Endometrium (tissue), 2 donors: ENCODE measurements at regions not wholly inside any gene's neighbourhood (a gene's known extent, or its start where the extent isn't known, plus 50 kb on each side); places are given as distances from the start of the nearest gene placed in this dataset.

Experiments
- FAIRE-seq: peaks from 2 replicates; lab custom pipeline; 2012; peaks lifted over from hg19 to GRCh38; lab: Jason Lieb, UNC
- donor health status: control.
- donor health status: control.

DNA sequence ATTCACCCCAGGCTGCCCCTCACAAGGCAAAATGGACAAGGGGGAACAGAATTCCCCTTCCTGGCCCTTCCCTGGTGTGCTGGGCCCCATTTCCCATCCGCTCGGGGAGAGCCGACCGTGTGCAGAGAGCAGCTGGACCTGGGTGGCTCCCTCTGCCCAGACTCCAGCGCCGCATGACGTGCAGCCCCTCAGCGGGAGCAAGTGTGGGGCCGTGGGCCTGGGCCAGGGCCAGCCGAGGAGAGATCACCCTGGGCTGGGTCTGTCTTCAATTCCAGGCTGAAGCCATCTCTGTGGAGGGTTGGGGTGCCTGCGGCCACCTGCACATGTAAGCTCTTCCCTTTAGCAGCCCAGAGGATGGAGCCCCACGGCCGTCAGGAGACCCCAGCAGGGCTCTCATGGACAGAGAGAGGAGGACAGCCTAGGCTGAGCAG is 241.8 kb downstream of the TTLL2 start:
- FAIRE-seq, result no peak

DNA sequence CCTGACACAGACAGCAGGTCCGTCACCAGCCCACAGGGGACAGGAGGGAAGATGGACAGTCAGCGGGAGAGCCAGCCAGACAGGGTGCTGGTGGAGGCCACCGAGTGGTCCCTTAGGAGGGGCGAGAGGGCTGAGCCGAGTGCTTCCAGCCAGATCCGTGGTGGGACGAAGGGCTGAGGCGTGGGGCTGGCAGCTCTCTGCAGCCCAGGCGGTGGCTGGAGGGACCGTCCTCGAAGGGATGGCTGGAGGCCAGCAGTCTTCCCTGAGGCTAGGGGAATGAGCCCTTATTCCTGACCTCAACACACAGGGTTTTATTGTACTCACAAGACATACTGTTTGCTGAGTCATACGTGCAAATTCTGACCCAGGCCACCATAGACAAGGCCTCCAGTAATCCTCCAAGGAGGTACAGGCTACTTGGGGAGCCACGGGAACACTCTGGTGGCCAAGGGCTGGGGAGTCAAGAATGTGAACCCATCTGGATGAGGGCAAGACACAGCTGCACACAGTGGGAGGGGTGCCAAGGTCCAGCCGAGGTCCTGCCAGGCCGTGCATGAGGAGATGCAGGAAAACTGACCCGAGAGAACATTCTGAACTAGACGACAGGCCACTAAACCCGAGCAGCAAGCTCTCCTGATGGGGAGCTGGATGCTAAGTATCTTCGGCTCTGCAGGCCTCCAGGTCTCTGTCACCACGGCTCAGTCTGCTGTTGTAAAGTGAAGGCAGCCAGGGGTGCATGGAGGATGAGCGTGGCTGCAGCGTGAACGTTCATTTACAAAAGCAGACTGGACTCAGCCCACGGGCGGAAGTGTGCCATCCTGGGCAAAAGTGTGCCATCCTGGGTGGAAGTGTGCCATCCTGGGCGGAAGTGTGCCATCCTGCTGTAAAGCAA is 242.5 kb downstream of the TTLL2 start:
- FAIRE-seq, result no peak

DNA sequence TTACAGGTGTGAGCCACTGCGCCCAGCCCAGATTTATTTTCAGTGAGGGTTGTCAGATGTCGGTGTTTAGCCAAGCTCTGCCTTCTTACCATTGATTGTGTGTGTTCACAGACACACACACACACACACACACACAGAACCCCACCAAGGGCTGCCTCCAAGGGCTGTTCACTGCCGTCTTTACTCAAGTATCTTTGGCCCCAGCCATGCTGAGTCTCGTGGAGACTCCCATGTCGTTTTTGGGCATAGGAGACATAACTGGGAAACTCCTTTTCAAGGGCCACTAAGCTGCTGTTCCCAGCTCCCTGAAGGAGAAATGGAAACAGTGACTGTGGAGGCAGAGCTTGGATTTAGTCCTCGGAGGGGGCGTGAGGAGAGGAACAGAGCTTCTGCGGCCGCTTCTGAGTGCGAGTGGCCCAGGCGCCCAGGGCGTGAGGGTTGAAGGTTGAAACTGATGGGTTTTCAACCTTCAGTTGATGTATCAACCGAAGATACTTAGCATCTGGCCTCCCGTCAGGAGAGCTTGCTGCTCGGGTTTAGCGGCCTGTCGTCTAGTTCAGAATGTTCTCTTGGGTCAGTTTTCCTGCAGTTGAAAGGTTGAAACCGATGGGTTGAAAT is 243.6 kb downstream of the TTLL2 start:
- no peak for FAIRE-seq

DNA sequence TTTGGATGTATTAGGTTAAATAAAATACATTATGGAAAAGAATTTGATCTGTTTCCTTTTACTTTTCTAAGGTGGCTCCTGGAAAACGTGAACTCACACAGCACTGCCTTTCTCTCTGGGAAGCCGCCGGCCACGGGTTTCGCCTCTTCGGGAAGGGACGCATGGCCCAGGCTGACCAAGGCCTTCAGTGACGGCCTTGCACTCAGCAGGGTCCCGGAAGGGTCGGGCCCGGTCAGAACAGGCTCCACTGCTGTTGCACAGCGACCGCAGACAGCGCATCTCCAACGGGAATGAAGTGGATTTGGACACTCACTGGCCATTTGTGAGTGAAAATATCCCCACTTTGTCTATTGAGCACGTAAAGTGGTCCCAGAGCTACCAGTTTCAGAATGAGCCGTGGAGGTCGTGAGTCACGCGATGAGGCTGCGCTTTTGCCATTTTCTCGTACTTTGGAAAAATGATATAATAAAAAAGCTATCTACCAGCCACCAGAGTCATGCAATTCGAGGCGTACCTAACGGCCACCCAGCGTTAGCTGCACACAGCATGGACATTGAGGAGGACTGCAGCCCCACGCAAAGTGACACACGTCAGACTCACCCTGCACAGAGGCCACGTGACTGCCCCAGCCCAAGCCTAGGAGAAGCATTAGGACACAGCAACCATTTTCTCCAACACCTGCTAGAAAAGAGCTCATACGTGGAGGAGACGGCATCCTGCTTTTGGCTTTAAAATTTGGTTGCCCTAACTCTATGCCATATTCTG is 244.3 kb downstream of the TTLL2 start:
- no peak for FAIRE-seq

DNA sequence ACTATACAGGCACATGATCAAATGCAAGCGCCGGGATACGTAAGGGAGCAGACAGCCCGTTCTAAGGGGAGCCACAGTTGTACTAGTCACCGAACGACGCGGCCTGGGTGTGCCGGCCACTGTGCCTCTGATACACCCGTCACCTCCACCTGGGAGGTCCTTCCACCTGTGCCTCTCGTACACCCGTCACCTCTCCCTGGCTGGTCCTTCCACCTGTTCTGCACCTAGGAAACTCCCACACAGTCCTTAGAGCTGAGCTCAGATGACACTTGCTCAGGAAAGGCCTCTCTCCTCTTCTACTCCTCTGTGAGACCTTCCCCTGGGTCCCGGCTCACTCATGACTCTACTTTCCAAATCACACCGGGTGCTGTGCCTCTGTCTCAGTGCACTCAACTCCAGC is 245.0 kb downstream of the TTLL2 start:
- FAIRE-seq, result no peak

DNA sequence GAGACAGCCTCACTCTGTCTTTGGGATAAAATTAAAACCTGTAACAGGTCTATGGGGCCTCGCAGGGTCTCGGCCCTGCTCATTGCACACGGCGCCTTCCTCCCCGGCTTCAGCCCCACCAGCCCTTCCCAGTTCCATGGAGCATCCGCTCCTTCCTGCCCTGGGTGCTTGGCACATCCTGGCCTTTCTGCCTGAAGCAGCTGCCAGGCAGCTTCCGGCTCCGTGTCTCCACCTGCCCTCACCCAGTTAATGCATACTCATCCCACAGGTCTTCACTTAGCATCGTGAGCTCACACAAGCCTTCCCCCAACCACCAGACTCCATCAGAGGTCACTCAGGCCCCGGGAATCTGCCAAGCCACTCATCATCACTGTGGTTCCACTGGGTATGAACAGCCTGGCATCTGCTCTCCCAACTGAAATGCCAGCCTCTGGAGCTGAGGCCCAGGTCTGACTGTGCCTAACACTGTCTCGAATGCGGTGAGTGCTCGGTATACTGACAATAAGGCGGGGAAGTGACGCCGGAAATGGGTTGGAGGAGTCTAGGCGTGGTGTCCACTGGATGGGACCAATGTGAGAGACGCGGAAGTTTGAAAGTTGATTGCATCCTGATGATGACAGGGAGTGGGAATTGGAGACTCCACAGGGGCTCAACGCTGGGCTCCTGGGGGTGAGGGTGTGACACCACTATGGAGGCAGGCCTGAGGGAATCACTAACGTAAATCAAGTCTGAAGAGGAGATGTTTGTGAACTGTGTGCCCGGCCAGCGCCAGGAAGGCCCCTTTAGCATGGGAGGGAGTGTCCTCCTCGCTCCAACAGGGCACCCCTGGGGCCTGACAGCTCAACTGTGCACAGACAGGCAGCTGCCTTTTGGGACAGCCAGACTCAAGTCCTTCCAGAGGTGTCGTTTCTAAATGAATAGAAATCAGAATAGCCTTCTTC is 245.8 kb downstream of the TTLL2 start:
- no peak for FAIRE-seq

DNA sequence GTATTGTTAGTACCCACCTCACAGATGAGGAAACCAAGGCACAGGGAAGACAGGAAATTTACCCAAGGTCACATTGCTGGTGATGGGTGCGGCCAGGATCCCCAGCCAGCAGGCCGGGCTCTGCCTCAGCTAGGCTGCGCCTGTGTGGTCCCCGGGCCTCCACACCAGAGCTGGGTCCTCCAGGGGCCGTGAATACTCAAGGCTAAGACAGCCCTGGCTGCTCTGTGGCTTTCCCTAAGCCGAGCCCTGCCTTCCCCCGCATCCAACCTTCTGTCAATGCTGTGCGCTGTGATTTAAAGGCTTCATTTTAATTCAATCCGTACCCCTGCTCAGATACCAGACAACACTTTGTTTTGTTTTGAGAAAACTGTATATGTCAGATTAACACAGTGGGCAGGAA is 246.7 kb downstream of the TTLL2 start:
- FAIRE-seq, result no peak

DNA sequence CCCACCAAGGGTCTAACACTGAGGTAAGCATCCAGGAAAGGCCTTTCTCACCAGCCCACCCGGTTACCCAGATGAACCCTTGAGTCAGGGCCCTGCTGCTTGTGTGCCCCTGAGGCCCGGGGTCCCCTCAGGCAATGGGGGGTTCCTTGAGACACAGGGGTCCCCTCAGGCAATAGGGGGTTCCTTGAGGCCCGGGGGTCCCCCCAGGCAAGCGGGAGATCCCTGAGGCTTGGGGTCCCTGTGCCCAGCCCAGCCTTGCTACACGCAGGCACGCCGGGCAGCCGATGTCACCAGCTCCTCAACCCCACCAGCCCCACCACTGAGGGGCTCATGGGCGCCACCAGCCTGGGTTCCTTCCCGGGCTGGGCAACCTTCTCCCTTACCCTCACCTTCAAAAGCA is 247.2 kb downstream of the TTLL2 start:
- FAIRE-seq, result no peak

DNA sequence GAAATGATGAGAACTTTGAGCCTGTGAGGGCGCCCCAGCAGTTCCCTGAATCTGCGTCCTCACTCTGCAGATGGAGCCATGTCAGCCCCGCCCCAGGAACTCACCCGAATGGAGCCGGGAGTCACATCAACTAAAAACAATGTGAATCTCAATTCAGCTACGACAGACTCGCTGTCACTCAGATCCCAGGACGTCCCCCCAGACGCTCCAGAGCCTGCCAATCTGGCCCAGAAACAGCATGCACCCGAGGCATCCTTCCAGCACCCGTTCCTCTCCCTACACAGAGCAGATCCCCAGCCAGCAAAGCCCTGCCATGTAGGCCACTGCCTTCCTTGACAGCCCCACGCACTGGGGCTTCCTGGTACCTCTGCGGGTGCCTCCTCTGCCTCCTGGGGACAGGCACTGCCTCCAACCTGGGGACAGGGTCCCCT is 248.0 kb downstream of the TTLL2 start:
- no peak for FAIRE-seq

DNA sequence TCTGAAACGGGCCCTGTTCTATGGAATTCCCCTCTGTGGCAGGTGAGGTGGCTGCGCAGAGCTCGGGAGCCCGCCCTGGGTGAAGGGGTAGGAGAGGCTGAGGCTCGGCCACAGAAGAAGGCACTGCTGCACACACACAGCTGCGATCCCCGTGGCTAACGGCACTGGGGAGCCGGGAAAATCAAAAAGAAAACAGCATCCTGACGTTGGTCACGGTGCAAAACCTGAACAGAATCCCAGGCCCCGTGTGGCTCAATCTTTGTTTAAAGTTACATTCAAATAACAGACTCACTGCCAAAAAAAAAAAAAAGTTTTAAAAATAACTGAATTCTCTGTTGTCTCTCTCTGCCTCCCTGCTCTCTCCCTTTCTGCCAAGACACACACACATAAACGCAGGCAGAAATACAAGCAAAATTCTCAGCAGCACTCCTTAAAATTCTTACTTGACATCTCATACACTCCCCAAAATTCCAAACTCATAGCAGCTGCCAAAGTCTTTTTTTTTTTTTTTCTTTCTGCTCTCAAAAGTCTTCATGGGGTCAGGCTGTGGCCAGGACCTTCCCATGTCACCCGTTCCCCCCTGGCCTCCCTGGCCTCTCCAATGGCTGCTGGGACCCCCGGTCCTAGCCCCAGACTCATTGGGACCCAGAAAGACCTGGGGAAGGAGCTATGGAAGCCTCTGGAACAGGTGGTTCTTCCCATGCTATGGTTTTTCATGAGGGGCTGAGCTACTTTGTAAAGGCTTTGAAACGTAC is 248.8 kb downstream of the TTLL2 start:
- no peak for FAIRE-seq

DNA sequence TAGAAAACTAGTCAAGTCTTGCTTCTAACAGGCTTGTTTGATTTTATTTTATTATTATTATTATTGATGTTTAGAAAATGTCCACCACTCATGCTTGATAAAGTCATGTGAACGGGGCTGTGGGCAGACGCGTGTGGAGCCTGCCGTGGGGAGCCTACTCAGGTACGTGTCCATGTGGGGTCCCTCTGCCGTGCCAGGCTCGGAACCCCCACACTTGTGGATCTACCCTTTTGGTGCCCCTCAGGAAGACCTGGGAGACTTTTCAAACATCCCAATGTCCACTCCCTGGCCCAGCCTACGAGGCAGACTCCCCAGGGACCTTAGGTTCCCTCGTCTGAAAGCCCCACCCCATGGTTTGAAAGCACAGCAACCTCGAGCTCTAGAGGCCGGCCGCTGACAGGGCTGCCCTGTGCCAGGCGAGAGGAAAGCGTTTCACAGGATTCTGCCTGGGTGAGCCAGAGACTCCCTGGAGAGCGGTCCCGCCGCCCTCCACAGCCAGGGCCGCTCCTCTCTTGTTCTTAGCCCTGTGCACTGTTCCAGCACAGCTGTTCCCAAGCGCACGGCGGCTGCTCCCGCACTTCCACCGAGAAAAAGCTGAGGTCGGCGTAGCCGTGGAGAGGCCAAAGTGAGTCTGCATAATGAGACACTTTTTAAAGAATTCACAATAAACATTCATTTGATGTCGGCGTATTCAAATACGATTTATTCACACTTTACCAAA is 249.7 kb downstream of the TTLL2 start:
- FAIRE-seq, result no peak

DNA sequence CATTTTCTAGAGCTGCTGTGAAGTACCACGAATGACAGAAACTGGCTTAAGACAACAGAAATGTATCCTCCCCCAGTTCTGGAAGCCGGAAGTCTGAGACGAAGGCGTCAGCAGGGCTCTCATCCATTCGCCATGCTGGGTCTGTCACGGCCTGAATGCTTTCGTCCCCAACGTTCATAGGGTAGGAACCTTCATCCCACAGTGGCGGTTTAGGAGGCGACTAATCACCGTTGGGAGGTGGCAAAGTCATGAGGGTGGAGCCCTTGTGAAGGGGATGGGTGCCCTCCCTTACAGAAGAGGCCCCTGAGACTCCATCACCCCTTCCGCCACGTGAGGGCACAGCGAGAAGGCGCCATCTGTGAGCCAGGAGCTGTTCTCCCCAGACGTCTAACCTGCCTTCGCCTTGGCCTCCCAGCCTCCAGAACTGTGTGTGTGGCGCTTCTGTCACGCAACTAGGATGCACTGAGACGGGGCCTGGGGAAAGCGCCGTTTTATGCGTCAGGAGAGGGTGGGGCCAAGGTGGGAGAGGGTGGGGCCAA is 250.3 kb downstream of the TTLL2 start:
- FAIRE-seq, result no peak

DNA sequence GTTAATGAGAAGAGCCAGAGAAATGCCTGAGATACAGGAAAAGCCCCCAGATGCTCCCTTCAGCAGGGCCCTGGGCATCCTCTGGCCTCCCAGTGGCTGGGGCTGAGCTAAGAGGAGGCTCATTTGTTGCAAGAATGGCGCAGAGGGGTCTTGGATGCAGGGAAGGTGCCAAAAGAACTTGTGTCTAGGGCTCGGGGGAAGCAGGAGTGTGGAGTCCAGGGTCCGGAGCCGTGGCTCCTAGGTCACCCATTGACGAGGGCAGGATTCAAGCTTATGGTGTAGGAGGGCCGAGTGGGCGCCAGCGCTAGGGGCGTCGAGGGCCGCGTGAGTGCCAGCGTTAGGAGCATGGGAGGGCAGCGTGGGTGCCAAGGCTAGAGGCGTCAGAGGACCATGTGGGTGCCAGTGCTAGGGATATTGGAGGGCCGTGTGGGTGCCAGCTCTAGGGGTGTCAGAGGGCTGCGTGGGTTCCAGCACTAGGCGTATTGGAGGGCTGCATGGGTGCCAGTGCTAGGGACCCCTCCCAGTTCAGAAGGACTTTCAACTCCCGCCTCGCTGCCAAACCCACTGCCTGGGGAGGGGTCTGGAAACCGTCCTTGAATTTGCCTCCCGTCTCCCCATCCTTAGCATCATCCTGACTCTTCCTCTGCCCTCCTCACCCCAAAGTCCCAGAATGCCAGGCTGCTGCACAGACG is 250.5 kb upstream of the AFDN start:
- FAIRE-seq, result no peak

DNA sequence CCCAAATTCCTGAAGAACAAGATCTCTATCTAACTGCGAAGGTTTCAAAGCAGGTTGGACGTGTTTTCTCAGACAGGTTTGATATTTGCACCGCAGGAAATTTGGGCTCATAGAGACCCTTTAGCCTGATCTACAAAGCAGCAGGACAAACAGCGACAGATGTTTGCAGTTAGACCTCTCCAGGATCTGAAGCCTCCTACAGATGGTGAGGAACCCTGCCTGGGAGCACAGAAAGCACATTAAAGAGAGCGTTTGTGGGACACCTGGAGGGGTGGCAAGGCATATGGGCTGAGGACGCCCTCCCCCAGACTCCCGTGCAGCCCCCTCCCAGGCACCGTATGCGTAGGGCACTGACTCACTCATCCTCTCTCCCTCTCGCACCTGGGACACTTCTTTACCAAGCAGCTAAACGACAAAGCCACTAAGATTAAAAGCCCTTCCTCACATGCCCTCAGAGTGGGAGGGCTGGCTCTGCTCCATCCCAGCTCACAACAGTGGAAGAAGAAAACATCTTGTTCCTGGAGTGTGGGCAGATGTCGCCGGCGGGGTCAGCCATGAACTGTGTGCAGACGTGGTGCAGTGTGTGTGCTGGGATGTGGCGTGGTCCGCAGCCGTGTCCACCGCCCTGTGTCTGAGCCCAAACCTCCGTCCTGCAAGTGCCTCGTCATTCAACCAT is 249.7 kb upstream of the AFDN start:
- no peak for FAIRE-seq

DNA sequence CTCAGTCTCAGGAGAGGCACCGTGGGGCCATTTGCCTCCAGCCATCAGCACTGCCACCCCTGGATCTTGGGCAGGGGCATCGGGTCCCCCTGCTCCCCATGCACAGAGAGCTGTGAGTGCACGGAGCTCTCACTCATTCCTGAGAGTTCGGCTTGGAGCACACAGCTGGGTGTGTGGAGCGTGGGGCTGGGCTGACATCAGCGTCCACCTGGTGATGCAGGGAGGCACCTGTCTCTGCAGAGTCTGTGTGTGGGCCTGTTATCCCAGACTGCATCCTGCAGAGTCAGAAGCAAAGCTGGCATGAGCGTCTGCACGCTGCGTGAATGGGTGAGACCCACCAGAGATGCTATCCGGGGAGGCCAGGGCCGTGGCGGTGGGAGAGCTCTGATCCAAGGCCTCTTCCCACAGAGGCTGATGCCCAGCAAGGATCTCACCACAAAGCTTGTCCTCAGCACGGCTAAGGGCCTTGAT is 248.8 kb upstream of the AFDN start:
- no peak for FAIRE-seq

DNA sequence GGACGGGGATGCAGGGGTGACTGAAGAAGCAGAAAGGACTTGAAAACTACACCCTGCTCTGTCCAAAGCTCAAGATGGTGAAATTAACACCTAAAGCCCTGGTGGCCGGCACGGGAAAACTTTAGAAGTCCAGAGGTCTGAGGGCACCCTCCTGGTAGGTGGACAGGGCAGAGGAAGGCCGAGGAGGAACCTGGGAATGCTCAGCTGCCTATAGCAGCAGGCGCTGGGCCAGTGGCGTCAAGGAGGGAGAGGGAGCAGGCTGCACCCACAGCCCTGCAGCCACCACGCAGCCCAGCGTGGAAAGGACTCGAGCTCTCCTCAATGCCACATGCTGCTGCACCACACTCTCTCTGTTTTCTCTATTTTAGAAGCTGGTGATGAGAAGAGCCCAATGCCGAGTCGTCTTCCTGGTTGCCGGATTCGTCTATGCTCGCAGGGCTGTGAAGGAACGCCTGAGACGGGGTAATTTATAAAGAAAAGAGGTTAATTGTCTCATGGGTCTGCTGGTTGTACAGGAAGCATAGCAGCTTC is 248.3 kb upstream of the AFDN start:
- no peak for FAIRE-seq

DNA sequence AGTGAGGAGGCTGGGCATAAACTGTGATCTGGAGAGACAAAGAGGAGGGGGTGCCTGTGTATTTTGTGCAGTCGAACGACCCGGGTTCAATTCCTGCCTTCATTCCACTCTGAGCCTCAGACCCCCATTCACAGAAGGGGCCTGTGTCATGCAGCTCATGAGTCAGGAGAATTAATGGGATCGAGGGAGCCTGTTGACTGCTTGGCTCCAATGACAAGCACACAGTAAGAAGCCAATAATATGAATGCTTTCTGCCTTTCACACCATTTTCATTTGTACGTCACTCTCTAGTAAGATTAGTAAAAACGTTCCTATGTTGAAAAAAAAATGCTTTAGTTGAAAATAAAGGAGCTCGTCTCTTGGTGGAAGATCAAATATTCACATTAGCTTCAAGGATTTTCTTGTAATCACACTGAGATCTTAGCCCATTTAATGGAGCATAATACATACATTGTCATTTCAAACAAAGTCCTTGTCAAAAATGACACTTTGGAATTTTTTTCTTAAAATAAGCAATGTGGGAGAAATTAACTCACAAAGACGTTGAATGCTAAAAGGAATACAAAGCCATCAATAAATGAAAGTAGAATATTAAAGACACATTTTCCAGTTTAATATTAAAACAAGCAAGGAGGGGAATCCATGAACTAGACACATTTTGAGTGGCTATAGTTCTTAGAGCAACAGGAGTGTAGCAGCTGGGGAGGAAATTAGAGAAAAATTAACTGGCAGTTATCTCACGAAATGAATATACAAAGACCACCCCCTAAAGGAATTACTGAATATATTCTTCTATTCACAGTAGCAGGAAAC is 246.7 kb upstream of the AFDN start:
- no peak for FAIRE-seq

DNA sequence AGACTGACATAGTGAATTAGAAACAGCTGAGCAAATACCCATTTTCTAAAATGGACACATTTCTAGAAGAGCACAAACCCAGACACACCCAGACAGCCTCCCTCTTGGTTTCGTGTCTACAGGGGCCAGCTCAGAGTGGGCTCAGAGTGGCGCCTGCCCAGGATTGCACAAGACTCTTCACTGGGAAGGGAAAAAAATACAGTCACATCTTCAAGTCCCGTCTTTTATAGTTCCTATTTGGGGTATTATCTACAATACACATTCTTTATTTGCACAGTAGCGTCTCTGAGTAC is 246.1 kb upstream of the AFDN start:
- FAIRE-seq, result no peak
